ENCODE measurements at regions not wholly inside any gene's neighbourhood (a gene's known extent, or its start where the extent isn't known, plus 50 kb on each side); places are given as distances from the start of the nearest gene placed in this dataset.

DNA sequence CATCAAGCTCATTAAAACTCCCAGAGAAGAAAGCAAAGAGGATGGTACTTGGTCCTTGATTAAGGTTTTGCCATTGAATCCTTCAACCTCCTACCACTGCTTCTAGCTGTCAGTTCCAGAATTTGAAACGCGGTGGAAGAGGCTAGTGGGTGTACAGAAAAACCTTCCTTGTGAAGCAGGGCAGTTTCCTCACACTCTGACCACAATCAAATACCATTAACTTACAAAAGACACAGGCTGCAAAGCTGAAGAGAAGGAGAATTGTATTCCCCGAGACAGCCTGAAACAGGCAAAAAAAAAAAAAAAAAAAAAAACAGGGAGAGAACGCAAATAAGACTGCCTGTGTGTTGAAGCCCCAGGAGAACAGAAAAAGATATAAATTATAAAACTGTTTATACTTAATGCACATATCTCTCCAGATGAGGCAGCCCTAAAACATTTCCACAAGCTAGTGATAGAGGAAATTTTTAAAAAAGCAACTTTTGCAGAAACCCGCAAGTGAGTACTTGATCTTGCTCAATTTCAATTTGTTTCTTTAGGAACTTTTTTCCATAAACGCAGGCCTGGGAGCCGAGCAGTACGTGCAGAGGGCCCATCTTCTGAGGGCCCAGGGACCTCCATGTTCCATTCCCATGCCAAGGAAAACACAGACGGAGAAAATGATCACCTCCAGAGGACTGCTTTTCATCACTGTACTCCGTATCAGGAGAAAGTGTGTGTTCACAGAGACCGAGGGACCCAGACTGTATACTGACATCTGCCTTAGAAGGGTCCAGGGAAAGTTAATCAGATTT lies 218.7 kb upstream of the BLID start:
- Histone ChIP-seq H3K4me3 (no peak overlapping the region), H3K4me1 (peaks cover 0 to 29% of the 10 kb centered on the region in 2 donors), H3K9me3 (no peaks in the 10 kb centered on the region), H3K27ac (peak overlapping the region in 1 of 2 donors; percentile 9), H3K27me3 (no peaks in the 10 kb centered on the region), H3K36me3 (no peaks in the 10 kb centered on the region)
- TF ChIP-seq, protein P1, sequence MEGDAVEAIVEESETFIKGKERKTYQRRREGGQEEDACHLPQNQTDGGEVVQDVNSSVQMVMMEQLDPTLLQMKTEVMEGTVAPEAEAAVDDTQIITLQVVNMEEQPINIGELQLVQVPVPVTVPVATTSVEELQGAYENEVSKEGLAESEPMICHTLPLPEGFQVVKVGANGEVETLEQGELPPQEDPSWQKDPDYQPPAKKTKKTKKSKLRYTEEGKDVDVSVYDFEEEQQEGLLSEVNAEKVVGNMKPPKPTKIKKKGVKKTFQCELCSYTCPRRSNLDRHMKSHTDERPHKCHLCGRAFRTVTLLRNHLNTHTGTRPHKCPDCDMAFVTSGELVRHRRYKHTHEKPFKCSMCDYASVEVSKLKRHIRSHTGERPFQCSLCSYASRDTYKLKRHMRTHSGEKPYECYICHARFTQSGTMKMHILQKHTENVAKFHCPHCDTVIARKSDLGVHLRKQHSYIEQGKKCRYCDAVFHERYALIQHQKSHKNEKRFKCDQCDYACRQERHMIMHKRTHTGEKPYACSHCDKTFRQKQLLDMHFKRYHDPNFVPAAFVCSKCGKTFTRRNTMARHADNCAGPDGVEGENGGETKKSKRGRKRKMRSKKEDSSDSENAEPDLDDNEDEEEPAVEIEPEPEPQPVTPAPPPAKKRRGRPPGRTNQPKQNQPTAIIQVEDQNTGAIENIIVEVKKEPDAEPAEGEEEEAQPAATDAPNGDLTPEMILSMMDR (IDR thresholded peaks at IDR 0.05) = no peak
- DNase-seq (ENCODE audit: low spot score) = no peak

- Histone ChIP-seq H3K4me3 (no peak overlapping the region), H3K27me3 (no peaks in the 10 kb centered on the region), H3K27ac (no peak overlapping the region), H3K4me1 (peaks cover 0 to 29% of the 10 kb centered on the region in 2 donors), H3K36me3 (no peaks in the 10 kb centered on the region), H3K9me3 (no peaks in the 10 kb centered on the region)
- no peak for DNase-seq (ENCODE audit: low spot score)
- TF ChIP-seq, protein P1 (IDR thresholded peaks at IDR 0.05) = no peak
These were observed 217.5 kb upstream of the BLID start for GRCh38 chr11:122333467-122333866.

DNA sequence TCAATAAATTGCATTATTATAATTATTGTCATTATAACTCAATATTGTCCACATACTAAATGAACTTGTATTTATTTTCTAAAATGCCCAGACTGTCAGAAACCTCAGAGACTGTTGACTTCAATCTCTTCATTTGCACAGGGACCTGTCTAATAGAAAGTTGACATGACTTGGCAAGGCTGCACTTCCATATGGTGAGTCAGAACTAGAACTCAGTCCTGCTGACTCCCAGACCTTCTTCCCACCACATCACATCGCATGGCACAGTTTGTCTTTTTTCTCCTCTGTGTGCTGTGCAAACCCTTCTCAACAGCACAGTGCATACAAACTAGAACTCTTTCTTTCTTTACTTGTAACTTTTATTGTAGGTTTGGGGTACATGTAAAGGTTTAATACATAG lies 215.1 kb upstream of the BLID start:
- DNase-seq (ENCODE audit: low spot score) = no peak
- Histone ChIP-seq H3K27ac (no peak overlapping the region), H3K27me3 (no peaks in the 10 kb centered on the region), H3K9me3 (no peaks in the 10 kb centered on the region), H3K4me3 (no peak overlapping the region), H3K36me3 (no peaks in the 10 kb centered on the region), H3K4me1 (peaks cover 0 to 7% of the 10 kb centered on the region in 2 donors)
- TF ChIP-seq, protein P1 (IDR thresholded peaks at IDR 0.05) = no peak

DNA sequence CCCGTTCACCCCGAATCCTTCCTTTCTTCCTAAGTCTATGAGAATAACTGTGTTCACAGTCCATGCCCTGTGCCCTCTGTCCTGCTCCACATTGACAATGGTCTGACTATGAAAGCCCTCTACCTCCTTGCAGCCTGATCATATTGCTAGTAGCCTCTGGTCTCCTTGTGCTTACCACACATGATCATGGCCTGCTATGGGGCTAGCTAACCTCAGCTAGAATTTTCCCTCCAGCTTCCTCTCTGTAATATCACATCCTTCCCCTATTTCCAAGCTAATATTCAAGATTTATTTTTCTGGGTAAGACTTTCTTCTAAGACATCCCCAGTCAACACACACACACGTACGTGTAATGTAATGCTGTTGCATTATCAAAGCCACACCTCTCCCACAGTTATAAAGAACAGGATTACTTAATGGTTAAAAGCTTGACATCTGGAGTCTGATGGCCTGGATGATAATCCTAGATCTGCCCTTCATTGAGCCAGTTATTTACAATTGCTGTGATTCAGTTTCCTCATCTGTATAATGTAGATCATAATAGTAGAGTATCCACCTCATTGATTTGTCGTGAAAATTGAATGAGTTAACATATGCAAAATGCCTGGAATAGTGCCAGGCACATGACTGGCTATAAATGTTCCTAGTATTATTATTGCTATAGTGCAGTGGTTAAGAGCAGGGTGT lies 214.4 kb upstream of the BLID start:
- H3K4me3 ChIP-seq = no peak overlapping the region
- peaks cover 0 to 7% of the 10 kb centered on the region in 2 donors for H3K4me1 ChIP-seq
- no peaks in the 10 kb centered on the region for H3K27me3 ChIP-seq
- DNase-seq (ENCODE audit: low spot score) = no peak
- no peaks in the 10 kb centered on the region for H3K36me3 ChIP-seq
- TF ChIP-seq, protein P1 (IDR thresholded peaks at IDR 0.05) = no peak
- H3K27ac ChIP-seq = no peak overlapping the region
- H3K9me3 ChIP-seq = no peaks in the 10 kb centered on the region

DNA sequence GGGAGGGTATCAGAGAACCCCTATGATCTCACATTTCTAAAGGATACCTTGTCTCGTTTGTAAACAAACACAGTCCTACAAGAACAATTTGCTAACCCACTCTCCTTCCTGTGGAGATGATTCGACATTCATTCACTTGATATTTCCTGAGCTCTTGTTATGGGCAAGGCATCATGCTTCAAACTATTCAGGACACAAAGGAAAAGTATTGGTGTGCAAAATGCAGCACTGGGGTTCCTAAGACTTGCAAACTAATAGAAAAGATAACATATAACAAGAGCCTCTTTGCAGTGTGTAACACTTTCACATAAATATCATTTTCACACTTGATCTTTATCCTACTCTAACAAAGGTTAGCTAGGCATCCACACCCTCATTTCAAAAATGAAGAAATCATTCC lies 211.5 kb upstream of the BLID start:
- H3K4me1 ChIP-seq = peaks cover 0 to 6% of the 10 kb centered on the region in 2 donors
- H3K27me3 ChIP-seq = no peaks in the 10 kb centered on the region
- TF ChIP-seq, protein P1 (IDR thresholded peaks at IDR 0.05) = no peak

More for the DNA sequence above, 211.5 kb upstream of the BLID start:
- no peak overlapping the region for H3K4me3 ChIP-seq
- H3K9me3 ChIP-seq = no peaks in the 10 kb centered on the region
- no peak overlapping the region for H3K27ac ChIP-seq
- DNase-seq (ENCODE audit: low spot score) = no peak
- H3K36me3 ChIP-seq = no peaks in the 10 kb centered on the region
